HEK293 (cell line): ENCODE measurements at regions not wholly inside any gene's neighbourhood (a gene's known extent, or its start where the extent isn't known, plus 50 kb on each side); places are given as distances from the start of the nearest gene placed in this dataset.
A peak's percentile ranks its signal among the peaks of the same experiment; 100 is the strongest.

Experiments
- CTCF ChIA-PET: fragments of 350-600 bp; formaldehyde crosslinking; extraction: SDS; loops from one replicate; lab custom pipeline; 2021; ENCODE audit warnings: antibody characterized with exemption; lab: Yijun Ruan, JAX
- POLR2A ChIA-PET: fragments of 300-600 bp; formaldehyde crosslinking; extraction: SDS; loops from one replicate; lab custom pipeline; 2020; ENCODE audit warnings: antibody characterized with exemption, inconsistent platforms; lab: Yijun Ruan, JAX
- H3K27ac ChIP-seq: fragments of 200-500 bp; sonication (Bioruptor generic); 2 replicates; pipeline ENCODE4 v1.5.1; 2014; ENCODE audit warnings: low read depth, low read length, control low read depth, inconsistent platforms; ENCODE audit errors: extremely low read depth
- H3K36me3 ChIP-seq, 2 experiments: fragments of 200-500 bp in 1 of 2; sonication (Bioruptor generic) in 1 of 2; 1 replicate in 1 of 2; 2 replicates in 1 of 2; pipeline ENCODE4 v1.5.1; 2014 to 2017; ENCODE audit warnings: inconsistent platforms in 2 of 2, low read length in 2 of 2; ENCODE audit not compliant: control insufficient read depth in 2 of 2, insufficient read depth in 1 of 2
- H3K4me1 ChIP-seq: fragments of 200-500 bp; sonication (Bioruptor generic); 2 replicates; pipeline ENCODE4 v1.5.1; 2014; ENCODE audit warnings: mild to moderate bottlenecking, low read length, inconsistent platforms; ENCODE audit not compliant: control insufficient read depth, insufficient read depth
- H3K4me3 ChIP-seq: 2 replicates; pipeline ENCODE4 v1.5.1; 2011; ENCODE audit warnings: low read depth, mild to moderate bottlenecking, control low read depth, low read length, moderate library complexity
- H3K9me3 ChIP-seq: fragments of 200-500 bp; sonication (Bioruptor generic); 2 replicates; pipeline ENCODE4 v1.5.1; 2014; ENCODE audit warnings: low read depth, low read length, inconsistent platforms; ENCODE audit not compliant: control insufficient read depth, insufficient read depth
- CTCF ChIP-seq: fragments of 450-650 bp; formaldehyde crosslinking; IDR thresholded peaks from 2 replicates; pipeline ENCODE4 v1.5.1; 2016; ENCODE audit warnings: missing biosample characterization, missing genetic modification characterization
- KLF8 ChIP-seq: fragments of 450-650 bp; formaldehyde crosslinking; IDR thresholded peaks from 2 replicates; pipeline ENCODE4 v1.5.1; 2016; ENCODE audit warnings: missing biosample characterization, missing genetic modification characterization
- KLF9 ChIP-seq: fragments of 450-650 bp; formaldehyde crosslinking; IDR thresholded peaks from 2 replicates; pipeline ENCODE4 v1.5.1; 2016; ENCODE audit warnings: missing biosample characterization, missing genetic modification characterization, low read depth
- SALL2 ChIP-seq: fragments of 450-650 bp; formaldehyde crosslinking; IDR thresholded peaks from 2 replicates; pipeline ENCODE4 v1.5.0; 2017; ENCODE audit warnings: missing biosample characterization, mild to moderate bottlenecking, missing genetic modification characterization, borderline replicate concordance
- SETDB1 ChIP-seq: IDR thresholded peaks from one replicate; pipeline ENCODE4 v1.6.1; 2017; ENCODE audit warnings: mild to moderate bottlenecking, low read length, moderate library complexity, mixed read lengths; ENCODE audit not compliant: insufficient read length
- YY1 ChIP-seq: fragments of 450-650 bp; formaldehyde crosslinking; IDR thresholded peaks from 2 replicates; pipeline ENCODE4 v1.5.1; 2018; ENCODE audit warnings: missing biosample characterization, missing genetic modification characterization
- ZBTB1 ChIP-seq: fragments of 450-650 bp; formaldehyde crosslinking; IDR thresholded peaks from 2 replicates; pipeline ENCODE4 v1.5.1; 2016; ENCODE audit warnings: missing biosample characterization, missing genetic modification characterization
- ZBTB17 ChIP-seq: fragments of 450-650 bp; formaldehyde crosslinking; IDR thresholded peaks from 2 replicates; pipeline ENCODE4 v1.5.1; 2016; ENCODE audit warnings: missing biosample characterization, missing genetic modification characterization
- ZFHX2 ChIP-seq: fragments of 450-650 bp; formaldehyde crosslinking; conservative IDR thresholded peaks from 2 replicates; pipeline ENCODE4 v1.5.1; 2016; ENCODE audit warnings: missing biosample characterization, missing genetic modification characterization
- ZFP41 ChIP-seq: fragments of 450-650 bp; formaldehyde crosslinking; IDR thresholded peaks from 2 replicates; pipeline ENCODE4 v1.5.1; 2016; ENCODE audit warnings: missing biosample characterization, missing genetic modification characterization, borderline replicate concordance
- ZFP69B ChIP-seq: fragments of 450-650 bp; formaldehyde crosslinking; IDR thresholded peaks from 2 replicates; pipeline ENCODE4 v1.5.1; 2016; ENCODE audit warnings: missing biosample characterization, missing genetic modification characterization
- ZNF121 ChIP-seq: fragments of 450-650 bp; formaldehyde crosslinking; IDR thresholded peaks from 2 replicates; pipeline ENCODE4 v1.5.1; 2016; ENCODE audit warnings: missing biosample characterization, missing genetic modification characterization
- ZNF221 ChIP-seq: fragments of 450-650 bp; formaldehyde crosslinking; IDR thresholded peaks from 2 replicates; pipeline ENCODE4 v1.5.1; 2017; ENCODE audit warnings: missing biosample characterization, missing genetic modification characterization, borderline replicate concordance
- ZNF223 ChIP-seq: fragments of 450-650 bp; formaldehyde crosslinking; IDR thresholded peaks from 2 replicates; pipeline ENCODE4 v1.5.1; 2016; ENCODE audit warnings: missing biosample characterization, missing genetic modification characterization
- ZNF23 ChIP-seq: fragments of 450-650 bp; formaldehyde crosslinking; IDR thresholded peaks from 2 replicates; pipeline ENCODE4 v1.5.1; 2016; ENCODE audit warnings: missing biosample characterization, missing genetic modification characterization, borderline replicate concordance
- ZNF248 ChIP-seq: fragments of 450-650 bp; formaldehyde crosslinking; IDR thresholded peaks from 2 replicates; pipeline ENCODE4 v1.5.1; 2017; ENCODE audit warnings: missing biosample characterization, missing genetic modification characterization
- ZNF274 ChIP-seq, 2 experiments: fragments of 200-500 bp in 1 of 2; fragments of 450-650 bp in 1 of 2; sonication (Bioruptor generic) in 1 of 2; formaldehyde crosslinking in 1 of 2; IDR thresholded peaks; 2 replicates each; pipeline versions ENCODE4 v1.5.1 to v1.6.1; 2014 to 2016; ENCODE audit warnings: borderline replicate concordance in 1 of 2, inconsistent platforms in 1 of 2, low read length in 1 of 2, missing biosample characterization in 1 of 2, missing genetic modification characterization in 1 of 2
- ZNF341 ChIP-seq: fragments of 450-650 bp; formaldehyde crosslinking; IDR thresholded peaks from 2 replicates; pipeline ENCODE4; 2016; ENCODE audit warnings: low read depth, missing biosample characterization, missing genetic modification characterization
- ZNF416 ChIP-seq: fragments of 450-650 bp; formaldehyde crosslinking; IDR thresholded peaks from 2 replicates; pipeline ENCODE4 v1.5.1; 2016; ENCODE audit warnings: missing biosample characterization, missing genetic modification characterization
- ZNF426 ChIP-seq: fragments of 450-650 bp; formaldehyde crosslinking; IDR thresholded peaks from 2 replicates; pipeline ENCODE4 v1.5.1; 2017; ENCODE audit warnings: missing biosample characterization, missing genetic modification characterization, mild to moderate bottlenecking, inconsistent platforms, moderate library complexity
- ZNF585B ChIP-seq: fragments of 450-650 bp; formaldehyde crosslinking; IDR thresholded peaks from 2 replicates; pipeline ENCODE4 v1.5.1; 2016; ENCODE audit warnings: missing biosample characterization, missing genetic modification characterization
- ZNF600 ChIP-seq: fragments of 450-650 bp; formaldehyde crosslinking; IDR thresholded peaks from 2 replicates; pipeline ENCODE4 v1.5.1; 2016; ENCODE audit warnings: missing biosample characterization, missing genetic modification characterization
- ZNF76 ChIP-seq: fragments of 450-650 bp; formaldehyde crosslinking; IDR thresholded peaks from 2 replicates; pipeline ENCODE4; 2016; ENCODE audit warnings: low read depth, missing biosample characterization, missing genetic modification characterization, borderline replicate concordance
- ZNF776 ChIP-seq: fragments of 450-650 bp; formaldehyde crosslinking; IDR thresholded peaks from 2 replicates; pipeline ENCODE4 v1.5.0; 2017; ENCODE audit warnings: missing biosample characterization, missing genetic modification characterization, borderline replicate concordance
- ZNF830 ChIP-seq: fragments of 450-650 bp; IDR thresholded peaks from 2 replicates; pipeline ENCODE4 v1.5.0; 2018; ENCODE audit warnings: missing biosample characterization, missing genetic modification characterization, low read depth, mild to moderate bottlenecking, moderate library complexity
- ZXDB ChIP-seq: fragments of 450-650 bp; formaldehyde crosslinking; IDR thresholded peaks from 2 replicates; pipeline ENCODE4 v1.5.1; 2016; ENCODE audit warnings: missing biosample characterization, missing genetic modification characterization
- TF ChIP-seq, protein P1 (sequence below): fragments of 450-650 bp; formaldehyde crosslinking; IDR thresholded peaks from 2 replicates; pipeline ENCODE4 v1.5.1; 2016; ENCODE audit warnings: missing biosample characterization, missing genetic modification characterization
- TF ChIP-seq, protein P2 (sequence below): fragments of 450-650 bp; formaldehyde crosslinking; IDR thresholded peaks from 2 replicates; pipeline ENCODE4 v1.5.1; 2016; ENCODE audit warnings: missing biosample characterization, missing genetic modification characterization
- TF ChIP-seq, protein P3 (sequence below): fragments of 450-650 bp; formaldehyde crosslinking; IDR thresholded peaks from 2 replicates; pipeline ENCODE4 v1.5.1; 2017; ENCODE audit warnings: missing biosample characterization, missing genetic modification characterization

GRCh38 chr1:13968361-13968760, 268.4 kb downstream of the PRDM2 start (continued):
- no peak for TF ChIP-seq ZNF274 (IDR thresholded peaks at IDR 0.05; ENCODE audit: low read length)
- no peak for TF ChIP-seq ZNF274 (tag by site-specific recombination; IDR thresholded peaks at IDR 0.05; ENCODE audit: borderline replicate concordance)
- TF ChIP-seq KLF8 (tag by site-specific recombination) = no peak
- no peak for TF ChIP-seq ZNF221
- TF ChIP-seq ZNF426 = no peak
- TF ChIP-seq ZBTB17 (tag by site-specific recombination) = no peak
- TF ChIP-seq, all 188 proteins: peak for 0

DNA sequence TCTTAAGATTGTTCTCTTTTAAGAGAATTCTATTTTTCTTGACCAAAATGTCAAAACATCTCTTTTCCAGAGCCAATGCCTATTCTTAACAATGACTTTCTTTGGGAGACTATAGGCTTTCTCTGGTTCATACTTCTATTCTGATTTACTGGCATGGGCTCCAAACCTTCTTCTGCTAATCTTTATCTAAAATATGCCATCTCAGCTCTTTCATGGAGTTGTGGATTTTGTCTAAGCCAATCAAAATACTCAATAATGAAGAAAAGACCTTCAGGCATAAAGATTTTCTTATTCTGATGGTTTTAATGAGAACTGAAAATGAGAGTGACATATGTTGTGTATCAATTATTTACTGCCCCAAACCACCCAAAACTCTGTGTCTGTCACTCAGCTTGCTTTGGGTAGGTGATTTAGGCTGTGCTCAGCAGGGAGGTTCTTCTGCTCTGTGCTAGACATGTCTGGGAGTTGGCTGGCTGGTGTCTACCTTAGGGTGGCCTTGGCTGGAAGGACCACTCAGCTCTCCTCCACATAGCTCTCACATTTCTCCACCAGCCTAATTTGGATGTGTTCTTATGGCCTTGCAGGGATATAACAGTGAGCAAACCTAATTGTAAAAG, 270.8 kb downstream of the PRDM2 start:
- TF ChIP-seq SETDB1 = peak; percentile 26
- no peak for TF ChIP-seq ZFP41 (tag by site-specific recombination)
- TF ChIP-seq CTCF (tag by site-specific recombination) = no peak
- TF ChIP-seq KLF9 (tag by site-specific recombination) = no peak
- TF ChIP-seq ZNF341 (tag by site-specific recombination) = no peak
- TF ChIP-seq ZNF223 (tag by site-specific recombination) = no peak
- no peak for TF ChIP-seq ZBTB1 (tag by site-specific recombination)
- TF ChIP-seq ZNF23 (tag by site-specific recombination) = no peak
- TF ChIP-seq ZNF248 = no peak
- ChIA-PET POLR2A (no interaction called here), CTCF (no interaction called here)
- no peak overlapping the region for H3K4me3 ChIP-seq
- H3K27ac ChIP-seq = no peak overlapping the region
- H3K4me1 ChIP-seq = no peaks in the 10 kb centered on the region
- H3K36me3 ChIP-seq = no peaks in the 10 kb centered on the region
- H3K9me3 ChIP-seq = no peaks in the 10 kb centered on the region

- no peak for TF ChIP-seq ZFHX2 (tag by site-specific recombination)
- TF ChIP-seq ZNF121 = no peak
- TF ChIP-seq ZXDB (tag by site-specific recombination) = no peak
- no peak for TF ChIP-seq ZNF776 (tag by site-specific recombination)
- no peak for TF ChIP-seq ZNF600 (tag by site-specific recombination)
- TF ChIP-seq ZFP69B (tag by site-specific recombination) = no peak
- no peak for TF ChIP-seq ZNF76 (tag by site-specific recombination)
- TF ChIP-seq ZNF585B (tag by site-specific recombination) = no peak
- TF ChIP-seq ZNF23 (tag by site-specific recombination) = no peak
- no peak for TF ChIP-seq ZNF416 (tag by site-specific recombination)
- TF ChIP-seq, protein P1, sequence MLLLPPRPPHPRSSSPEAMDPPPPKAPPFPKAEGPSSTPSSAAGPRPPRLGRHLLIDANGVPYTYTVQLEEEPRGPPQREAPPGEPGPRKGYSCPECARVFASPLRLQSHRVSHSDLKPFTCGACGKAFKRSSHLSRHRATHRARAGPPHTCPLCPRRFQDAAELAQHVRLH (tag by site-specific recombination) = no peak
- TF ChIP-seq ZNF830 (tag by site-specific recombination) = no peak
- TF ChIP-seq YY1 (tag by site-specific recombination) = no peak
- no peak for TF ChIP-seq SALL2 (tag by site-specific recombination)
- TF ChIP-seq, protein P2, sequence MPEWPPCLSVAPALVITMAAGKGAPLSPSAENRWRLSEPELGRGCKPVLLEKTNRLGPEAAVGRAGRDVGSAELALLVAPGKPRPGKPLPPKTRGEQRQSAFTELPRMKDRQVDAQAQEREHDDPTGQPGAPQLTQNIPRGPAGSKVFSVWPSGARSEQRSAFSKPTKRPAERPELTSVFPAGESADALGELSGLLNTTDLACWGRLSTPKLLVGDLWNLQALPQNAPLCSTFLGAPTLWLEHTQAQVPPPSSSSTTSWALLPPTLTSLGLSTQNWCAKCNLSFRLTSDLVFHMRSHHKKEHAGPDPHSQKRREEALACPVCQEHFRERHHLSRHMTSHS (tag by site-specific recombination) = no peak
- TF ChIP-seq, protein P3, sequence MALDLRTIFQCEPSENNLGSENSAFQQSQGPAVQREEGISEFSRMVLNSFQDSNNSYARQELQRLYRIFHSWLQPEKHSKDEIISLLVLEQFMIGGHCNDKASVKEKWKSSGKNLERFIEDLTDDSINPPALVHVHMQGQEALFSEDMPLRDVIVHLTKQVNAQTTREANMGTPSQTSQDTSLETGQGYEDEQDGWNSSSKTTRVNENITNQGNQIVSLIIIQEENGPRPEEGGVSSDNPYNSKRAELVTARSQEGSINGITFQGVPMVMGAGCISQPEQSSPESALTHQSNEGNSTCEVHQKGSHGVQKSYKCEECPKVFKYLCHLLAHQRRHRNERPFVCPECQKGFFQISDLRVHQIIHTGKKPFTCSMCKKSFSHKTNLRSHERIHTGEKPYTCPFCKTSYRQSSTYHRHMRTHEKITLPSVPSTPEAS = no peak
- CTCF ChIA-PET = no interaction called here
- no peak overlapping the region for H3K4me3 ChIP-seq
These were observed 276.5 kb downstream of the PRDM2 start for GRCh38 chr1:13976485-13976884.

More at GRCh38 chr1:13976485-13976884, 276.5 kb downstream of the PRDM2 start:
- H3K4me1 ChIP-seq = no peaks in the 10 kb centered on the region
- H3K36me3 ChIP-seq = no peaks in the 10 kb centered on the region
- no peaks in the 10 kb centered on the region for H3K9me3 ChIP-seq
- POLR2A ChIA-PET = no interaction called here
- no peak overlapping the region for H3K27ac ChIP-seq
